H1 (cell line): ENCODE measurements at regions not wholly inside any gene's neighbourhood (a gene's known extent, or its start where the extent isn't known, plus 50 kb on each side); places are given as distances from the start of the nearest gene placed in this dataset.

Experiments
- CBX8 ChIP-seq: fragments of 300-800, 300-1000 bp; sonication (generic); IDR thresholded peaks from 2 replicates; pipeline ENCODE4 v1.7.1; 2016; ENCODE audit warnings: low read depth, low read length, borderline replicate concordance
- CEBPB ChIP-seq: IDR thresholded peaks from 2 replicates; pipeline ENCODE4 v1.6.1; 2012; ENCODE audit warnings: low read depth, low read length
- CHD2 ChIP-seq: IDR thresholded peaks from 2 replicates; pipeline ENCODE4 v1.6.1; 2012; ENCODE audit warnings: low read length, improper control_type of control experiment
- CTCF ChIP-seq, 3 experiments: IDR thresholded peaks; 1 replicate in 2 of 3; 2 replicates in 1 of 3; pipeline versions ENCODE4 v1.5.1 to v1.6.1; 2011; ENCODE audit warnings: low read length in 3 of 3, mild to moderate bottlenecking in 3 of 3, inconsistent platforms in 2 of 3, low read depth in 1 of 3, moderate library complexity in 1 of 3; ENCODE audit not compliant: insufficient read depth in 1 of 3; ENCODE audit errors: control extremely low read depth in 1 of 3
- EGR1 ChIP-seq: IDR thresholded peaks from 2 replicates; pipeline ENCODE4 v1.6.1; 2011; ENCODE audit warnings: low read depth, low read length, borderline replicate concordance
- EP300 ChIP-seq, 2 experiments: IDR thresholded peaks; 1 replicate in 1 of 2; 2 replicates in 1 of 2; pipeline ENCODE4 v1.6.1; 2011 to 2012; ENCODE audit warnings: low read depth in 2 of 2, low read length in 2 of 2, mild to moderate bottlenecking in 2 of 2, borderline replicate concordance in 1 of 2, inconsistent platforms in 1 of 2, moderate library complexity in 1 of 2
- EZH2 ChIP-seq: fragments of 200-600 bp; sonication (generic); IDR thresholded peaks from 2 replicates; pipeline ENCODE4 v1.7.1; 2012; ENCODE audit warnings: low read depth, mild to moderate bottlenecking, moderate library complexity, low read length, inconsistent platforms; ENCODE audit not compliant: severe bottlenecking
- KDM1A ChIP-seq: fragments of 200-600, 300-600 bp; sonication (generic); IDR thresholded peaks from 2 replicates; pipeline ENCODE4 v1.7.1; 2016; ENCODE audit warnings: mild to moderate bottlenecking, low read length, borderline replicate concordance
- POLR2A ChIP-seq, 2 experiments: IDR thresholded peaks; 1 replicate in 1 of 2; 2 replicates in 1 of 2; pipeline ENCODE4 v1.6.1; 2011; ENCODE audit warnings: low read depth in 2 of 2, low read length in 2 of 2, mild to moderate bottlenecking in 2 of 2; ENCODE audit errors: control extremely low read depth in 1 of 2
- POLR2AphosphoS5 ChIP-seq: IDR thresholded peaks from 2 replicates; pipeline ENCODE4 v1.6.1; 2011; ENCODE audit warnings: low read depth, low read length
- RAD21 ChIP-seq, 2 experiments: IDR thresholded peaks in 1 of 2; conservative IDR thresholded peaks in 1 of 2; 2 replicates each; pipeline ENCODE4 v1.6.1; 2011; ENCODE audit warnings: low read depth in 2 of 2, low read length in 2 of 2, improper control_type of control experiment in 1 of 2, inconsistent platforms in 1 of 2, mild to moderate bottlenecking in 1 of 2, moderate library complexity in 1 of 2
- USF2 ChIP-seq: IDR thresholded peaks from 2 replicates; pipeline ENCODE4 v1.6.1; 2011; ENCODE audit warnings: low read length, improper control_type of control experiment
- YY1 ChIP-seq: IDR thresholded peaks from 2 replicates; pipeline ENCODE4 v1.6.1; 2011; ENCODE audit warnings: low read depth, mild to moderate bottlenecking, low read length
- ZNF274 ChIP-seq: IDR thresholded peaks from 2 replicates; pipeline ENCODE4 v1.7.0; 2012; ENCODE audit warnings: low read length, borderline replicate concordance; ENCODE audit errors: extremely low read depth

GRCh38 chr6:163816441-163816840 lies 401.9 kb downstream of the QKI start:
- no peak for TF ChIP-seq CTCF (IDR thresholded peaks at IDR 0.05; ENCODE audit: control extremely low read depth in 1 of 3, insufficient read depth in 1 of 3, low read depth in 1 of 3, low read length in 3 of 3)
- TF ChIP-seq CHD2: no peak
- TF ChIP-seq RAD21 (IDR thresholded peaks at IDR 0.05 in 1 of 2, conservative IDR thresholded peaks at IDR 0.05 in 1 of 2; ENCODE audit: low read depth in 2 of 2, low read length in 2 of 2): no peak
- no peak for TF ChIP-seq EP300 (IDR thresholded peaks at IDR 0.05; ENCODE audit: borderline replicate concordance in 1 of 2, low read depth in 2 of 2, low read length in 2 of 2)
- no peak for TF ChIP-seq YY1
- no peak for TF ChIP-seq POLR2A (IDR thresholded peaks at IDR 0.05; ENCODE audit: control extremely low read depth in 1 of 2, low read depth in 2 of 2, low read length in 2 of 2)
- TF ChIP-seq KDM1A: no peak
- TF ChIP-seq CBX8: no peak
- no peak for TF ChIP-seq USF2
- TF ChIP-seq POLR2AphosphoS5: no peak
- no peak for TF ChIP-seq EGR1
- no peak for TF ChIP-seq ZNF274
- TF ChIP-seq CEBPB: no peak
- TF ChIP-seq EZH2: no peak
